PC-3 (cell line): ENCODE measurements at regions not wholly inside any gene's neighbourhood (a gene's known extent, or its start where the extent isn't known, plus 50 kb on each side); places are given as distances from the start of the nearest gene placed in this dataset.

Experiments
- ATAC-seq: fragments of 200-7000 bp; cut with Tn5 transposase; 2 replicates; pipeline ENCODE4 v1.9.1; 2020; ENCODE audit warnings: mild to moderate bottlenecking, moderate library complexity
- BruUV-seq: library from RNA; stranded (reverse); fragments of 400-500 nt; replicated peaks from 2 replicates; lab custom pipeline; 2021; lab: Mats Ljungman, UMichigan
- CTCF ChIA-PET: fragments of 300-600 bp; sonication (Branson Sonifier 250); formaldehyde crosslinking; loops from one replicate; lab custom pipeline; 2022; ENCODE audit warnings: antibody characterized with exemption; lab: Charles Lee
- POLR2A ChIA-PET: fragments of 300-600 bp; sonication (Branson Sonifier 250); formaldehyde crosslinking; loops from one replicate; lab custom pipeline; 2022; ENCODE audit warnings: antibody characterized with exemption; ENCODE audit not compliant: unreplicated experiment; lab: Charles Lee
- DNase-seq: peaks from one replicate; pipeline ENCODE4 v3.0.0-alpha.2; 2015
- H2AFZ ChIP-seq: fragments of 300-600 bp; sonication (generic); 2 replicates; pipeline ENCODE4 v1.6.0; 2016; ENCODE audit warnings: antibody characterized with exemption, low read length
- H3F3A ChIP-seq: fragments of 300-600 bp; sonication (generic); one replicate; pipeline ENCODE4 v1.6.0; 2017; ENCODE audit warnings: antibody characterized with exemption, low read length, control low read depth, mild to moderate bottlenecking; ENCODE audit not compliant: unreplicated experiment
- H3K27ac ChIP-seq: fragments of 300-600 bp; sonication (generic); 2 replicates; pipeline ENCODE4 v1.5.1; 2016; ENCODE audit warnings: mild to moderate bottlenecking, low read length
- H3K27me3 ChIP-seq: fragments of 300-600 bp; sonication (generic); 2 replicates; pipeline ENCODE4 v1.6.1; 2016; ENCODE audit warnings: low read length, mixed read lengths
- H3K36me3 ChIP-seq: fragments of 300-600 bp; sonication (generic); 2 replicates; pipeline ENCODE4 v1.6.1; 2016; ENCODE audit warnings: low read depth, mixed run types, low read length, mixed read lengths
- H3K4me1 ChIP-seq: fragments of 300-600 bp; sonication (generic); 2 replicates; pipeline ENCODE4 v1.5.1; 2016; ENCODE audit warnings: low read length; ENCODE audit not compliant: insufficient read depth
- H3K4me2 ChIP-seq: fragments of 300-600 bp; sonication (generic); 2 replicates; pipeline ENCODE4 v1.6.0; 2016; ENCODE audit warnings: low read length
- H3K4me3 ChIP-seq: fragments of 300-600 bp; sonication (generic); 2 replicates; pipeline ENCODE4 v1.5.1; 2016; ENCODE audit warnings: mild to moderate bottlenecking, low read length, mixed read lengths
- H3K79me2 ChIP-seq: fragments of 300-600 bp; sonication (generic); 2 replicates; pipeline ENCODE4 v1.6.1; 2017; ENCODE audit warnings: low read length, mixed read lengths
- H3K9ac ChIP-seq: fragments of 300-600 bp; sonication (generic); 2 replicates; pipeline ENCODE4 v1.6.0; 2016; ENCODE audit warnings: mild to moderate bottlenecking, low read length
- H3K9me2 ChIP-seq: fragments of 300-600 bp; sonication (generic); replicated peaks from 2 replicates; pipeline ENCODE4 v1.6.1; 2016; ENCODE audit warnings: mixed run types, low read length, mixed read lengths
- H3K9me3 ChIP-seq: fragments of 300-600 bp; sonication (generic); 2 replicates; pipeline ENCODE4 v1.6.1; 2016; ENCODE audit warnings: low read length, mixed read lengths
- H4K20me1 ChIP-seq: fragments of 300-600 bp; sonication (generic); 2 replicates; pipeline ENCODE4 v1.6.1; 2016; ENCODE audit warnings: low read length, mixed read lengths
- CTCF ChIP-seq: fragments of 300-600 bp; sonication (generic); conservative IDR thresholded peaks from 2 replicates; pipeline ENCODE4 v1.5.1; 2017; ENCODE audit warnings: antibody characterized with exemption, low read depth, mild to moderate bottlenecking, low read length
- EZH2 ChIP-seq: fragments of 300-600 bp; sonication (generic); IDR thresholded peaks from one replicate; pipeline ENCODE4 v1.6.1; 2017; ENCODE audit warnings: antibody characterized with exemption, mild to moderate bottlenecking, low read length; ENCODE audit not compliant: unreplicated experiment
- EZH2phosphoT487 ChIP-seq: fragments of 300-600 bp; sonication (generic); IDR thresholded peaks from 2 replicates; pipeline ENCODE4 v1.6.1; 2018; ENCODE audit warnings: mild to moderate bottlenecking, antibody characterized with exemption, low read length, borderline replicate concordance
- intact Hi-C: fragments of 100-400 bp; cut with micrococcal nuclease; formaldehyde crosslinking; loops from 2 replicates; pipeline ENCODE4 v1.9.0; 2023

- DNase-seq: no peak
- H3K9me2 ChIP-seq: peaks cover 4% of the 10 kb centered on the region; the same call in 1 of the 2 replicates
- no peak overlapping the region for H3K4me2 ChIP-seq
- no peak overlapping the region for H2AFZ ChIP-seq
- H3F3A ChIP-seq: peaks cover 4% of the 10 kb centered on the region
- H3K4me1 ChIP-seq: peaks cover 14% of the 10 kb centered on the region
- no peaks in the 10 kb centered on the region for H3K79me2 ChIP-seq
- intact Hi-C loops: no loop called here
- H3K4me3 ChIP-seq: no peak overlapping the region
- no peak overlapping the region for H3K9ac ChIP-seq
- TF ChIP-seq CTCF: no peak
- TF ChIP-seq EZH2: no peak
- TF ChIP-seq EZH2phosphoT487: no peak
- no peaks in the 10 kb centered on the region for H3K27me3 ChIP-seq
- no peak overlapping the region for H3K27ac ChIP-seq
- CTCF ChIA-PET: no interaction called here
- POLR2A ChIA-PET: no interaction called here
- no peaks in the 10 kb centered on the region for H3K9me3 ChIP-seq
- BruUV-seq: no TSS peak
- H3K36me3 ChIP-seq: no peaks in the 10 kb centered on the region
- ATAC-seq: no peak
- H4K20me1 ChIP-seq: no peaks in the 10 kb centered on the region
Measured at GRCh38 chr17:69995476-69995875, 79.5 kb upstream of the KCNJ16 start.

GRCh38 chr17:69997332-69997731, 77.7 kb upstream of the KCNJ16 start:
- ChIA-PET CTCF (no interaction called here), POLR2A (interaction anchor here (0.5 kb wide), 1 partner anchor 1542 kb away, joined by 3 read pairs; no protein-coding TSS in a partner anchor)
- peaks cover 4% of the 10 kb centered on the region for H3F3A ChIP-seq
- H3K4me3 ChIP-seq: no peak overlapping the region
- peak; percentile 99 for ATAC-seq
- BruUV-seq: no TSS peak
- no peaks in the 10 kb centered on the region for H4K20me1 ChIP-seq
- H3K9ac ChIP-seq: no peak overlapping the region
- TF ChIP-seq CTCF: no peak
- peak overlapping the region; percentile 36; the same call in 1 of the 2 replicates for H3K4me2 ChIP-seq
- H3K36me3 ChIP-seq: no peaks in the 10 kb centered on the region
- no peaks in the 10 kb centered on the region for H3K79me2 ChIP-seq
- peaks cover 14% of the 10 kb centered on the region for H3K4me1 ChIP-seq
- H2AFZ ChIP-seq: no peak overlapping the region
- H3K9me2 ChIP-seq: no peaks in the 10 kb centered on the region
- peak; percentile 89 for DNase-seq
- intact Hi-C loops: no loop called here
- no peak overlapping the region for H3K27ac ChIP-seq
- H3K27me3 ChIP-seq: no peaks in the 10 kb centered on the region
- H3K9me3 ChIP-seq: no peaks in the 10 kb centered on the region

- Histone ChIP-seq H4K20me1 (no peaks in the 10 kb centered on the region), H2AFZ (no peak overlapping the region), H3K9me3 (no peaks in the 10 kb centered on the region), H3K79me2 (no peaks in the 10 kb centered on the region), H3K4me1 (peaks cover 14% of the 10 kb centered on the region), H3K4me2 (no peak overlapping the region), H3K27ac (no peak overlapping the region), H3F3A (peaks cover 4% of the 10 kb centered on the region), H3K9ac (no peak overlapping the region), H3K4me3 (no peak overlapping the region), H3K36me3 (no peaks in the 10 kb centered on the region), H3K9me2 (no peaks in the 10 kb centered on the region), H3K27me3 (no peaks in the 10 kb centered on the region)
- POLR2A ChIA-PET: no interaction called here
- BruUV-seq: no TSS peak
- ATAC-seq: no peak
- TF ChIP-seq EZH2: no peak
- TF ChIP-seq CTCF: no peak
- TF ChIP-seq EZH2phosphoT487: no peak
- intact Hi-C loops: no loop called here
- DNase-seq: no peak
- CTCF ChIA-PET: no interaction called here
Measured at GRCh38 chr17:69999253-69999652, 75.8 kb upstream of the KCNJ16 start.
